ENCODE measurements at regions not wholly inside any gene's neighbourhood (a gene's known extent, or its start where the extent isn't known, plus 50 kb on each side); places are given as distances from the start of the nearest gene placed in this dataset.

GRCh38 chr2:67848551-67849285 lies 214.1 kb downstream of the C1D start:
- no peak for TF ChIP-seq CTCF (IDR thresholded peaks at IDR 0.05)
- no peak for TF ChIP-seq CHD4 (IDR thresholded peaks at IDR 0.05; ENCODE audit: borderline replicate concordance)
- TF ChIP-seq, protein P1, sequence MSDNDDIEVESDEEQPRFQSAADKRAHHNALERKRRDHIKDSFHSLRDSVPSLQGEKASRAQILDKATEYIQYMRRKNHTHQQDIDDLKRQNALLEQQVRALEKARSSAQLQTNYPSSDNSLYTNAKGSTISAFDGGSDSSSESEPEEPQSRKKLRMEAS (IDR thresholded peaks at IDR 0.05), result no peak
- TF ChIP-seq USF2 (IDR thresholded peaks at IDR 0.05), result no peak
- TF ChIP-seq REST (IDR thresholded peaks at IDR 0.05), result no peak
- no peak for TF ChIP-seq POLR2A (IDR thresholded peaks at IDR 0.05; ENCODE audit: low read length)
- TF ChIP-seq POLR2AphosphoS2 (conservative IDR thresholded peaks at IDR 0.05; ENCODE audit: low read length), result no peak
- TF ChIP-seq FOSL2 (IDR thresholded peaks at IDR 0.05), result no peak
- no peak for TF ChIP-seq FOSL2 (CRISPR knock-in tag; IDR thresholded peaks at IDR 0.05)
